Colonic mucosa (tissue), 4 donors: ENCODE measurements at regions not wholly inside any gene's neighbourhood (a gene's known extent, or its start where the extent isn't known, plus 50 kb on each side); places are given as distances from the start of the nearest gene placed in this dataset.
"Not testable (repeated sequence)": the region's sequence is repeated elsewhere in the genome, so short reads cannot be mapped to it uniquely, and the experiment has no call there.

ENCODE experiments used
- DNase-seq: peaks from one replicate; pipeline ENCODE4 v3.0.0-alpha.2; 2020
- H3K27ac ChIP-seq: fragments of 200-600 bp; one replicate; pipeline ENCODE4 v1.8.0; 2021
- H3K27me3 ChIP-seq: fragments of 200-600 bp; one replicate; pipeline ENCODE4 v1.8.0; 2021
- H3K36me3 ChIP-seq: fragments of 200-600 bp; one replicate; pipeline ENCODE4 v1.8.0; 2021
- H3K4me1 ChIP-seq: fragments of 200-600 bp; one replicate; pipeline ENCODE4 v1.8.0; 2021; ENCODE audit warnings: mild to moderate bottlenecking
- H3K4me3 ChIP-seq: fragments of 200-600 bp; one replicate; pipeline ENCODE4 v1.8.0; 2021
- H3K9ac ChIP-seq, 2 donors: one replicate each; pipeline ENCODE4 v1.7.0; 2013; ENCODE audit warnings: control low read depth in 2 of 2, low read depth in 2 of 2, low read length in 2 of 2
- H3K9me3 ChIP-seq: fragments of 200-600 bp; one replicate; pipeline ENCODE4 v1.8.0; 2021
- intact Hi-C: fragments of 100-400 bp; cut with DNase I; formaldehyde crosslinking; loops from one replicate; pipeline ENCODE4 v1.14.1; 2022
- TF ChIP-seq, protein P1 (sequence below): fragments of 200-600 bp; IDR thresholded peaks from one replicate; pipeline ENCODE4 v1.8.0; 2022; ENCODE audit warnings: antibody characterized with exemption, mild to moderate bottlenecking
- donor health status: healthy.
- donor health status: DM: no; HTN: no; CAD: no.
- donor health status: DM: no; HTN: no; CAD: no.

DNA sequence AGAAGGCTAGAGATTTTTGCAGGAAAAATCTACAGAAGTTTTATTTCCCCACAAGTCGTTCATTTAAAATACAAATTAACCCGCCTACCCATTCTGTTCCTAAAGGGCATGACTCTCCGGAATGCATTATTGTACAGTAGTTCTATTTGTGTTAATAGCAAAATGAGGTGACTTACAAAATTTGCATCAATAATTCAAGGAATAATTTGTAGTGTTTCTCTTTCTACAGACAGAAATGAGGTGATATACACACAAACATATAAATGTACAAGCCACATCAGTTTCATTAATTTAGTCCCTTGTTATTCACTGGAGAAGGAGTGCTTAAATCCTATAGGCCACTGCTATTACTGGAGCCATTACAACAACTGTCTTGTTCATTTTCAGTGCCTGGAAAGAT, 501.3 kb upstream of the DIAPH2 start:
- no peak for DNase-seq
- Histone ChIP-seq H3K27me3 (no peaks in the 10 kb centered on the region), H3K4me1 (no peaks in the 10 kb centered on the region), H3K36me3 (no peaks in the 10 kb centered on the region), H3K4me3 (no peak overlapping the region), H3K27ac (no peak overlapping the region), H3K9ac (no peak overlapping the region), H3K9me3 (no peaks in the 10 kb centered on the region)
- intact Hi-C loops = no loop called here
- TF ChIP-seq, protein P1, sequence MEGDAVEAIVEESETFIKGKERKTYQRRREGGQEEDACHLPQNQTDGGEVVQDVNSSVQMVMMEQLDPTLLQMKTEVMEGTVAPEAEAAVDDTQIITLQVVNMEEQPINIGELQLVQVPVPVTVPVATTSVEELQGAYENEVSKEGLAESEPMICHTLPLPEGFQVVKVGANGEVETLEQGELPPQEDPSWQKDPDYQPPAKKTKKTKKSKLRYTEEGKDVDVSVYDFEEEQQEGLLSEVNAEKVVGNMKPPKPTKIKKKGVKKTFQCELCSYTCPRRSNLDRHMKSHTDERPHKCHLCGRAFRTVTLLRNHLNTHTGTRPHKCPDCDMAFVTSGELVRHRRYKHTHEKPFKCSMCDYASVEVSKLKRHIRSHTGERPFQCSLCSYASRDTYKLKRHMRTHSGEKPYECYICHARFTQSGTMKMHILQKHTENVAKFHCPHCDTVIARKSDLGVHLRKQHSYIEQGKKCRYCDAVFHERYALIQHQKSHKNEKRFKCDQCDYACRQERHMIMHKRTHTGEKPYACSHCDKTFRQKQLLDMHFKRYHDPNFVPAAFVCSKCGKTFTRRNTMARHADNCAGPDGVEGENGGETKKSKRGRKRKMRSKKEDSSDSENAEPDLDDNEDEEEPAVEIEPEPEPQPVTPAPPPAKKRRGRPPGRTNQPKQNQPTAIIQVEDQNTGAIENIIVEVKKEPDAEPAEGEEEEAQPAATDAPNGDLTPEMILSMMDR = no peak

DNA sequence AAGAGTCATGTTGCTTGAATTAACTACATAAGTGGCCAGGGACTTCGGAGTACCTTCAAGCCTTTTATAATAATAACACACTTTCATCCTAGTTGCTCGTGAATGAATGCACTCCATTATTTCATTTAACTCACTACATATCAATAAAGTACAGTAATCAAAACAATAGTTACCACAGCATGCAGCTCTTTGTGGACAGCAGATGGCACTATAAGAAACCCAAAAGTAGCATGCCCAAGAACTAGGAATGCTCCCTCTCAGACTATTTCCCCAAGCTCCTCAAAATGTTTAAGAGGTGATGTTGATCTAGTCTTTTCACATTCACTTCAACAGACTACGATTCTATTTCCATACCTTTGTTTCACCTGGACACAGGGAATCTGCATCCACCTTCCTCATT, 500.8 kb upstream of the DIAPH2 start:
- H3K4me1 ChIP-seq = no peaks in the 10 kb centered on the region
- no peaks in the 10 kb centered on the region for H3K9me3 ChIP-seq
- TF ChIP-seq, protein P1 = no peak
- H3K9ac ChIP-seq = no peak overlapping the region
- H3K27ac ChIP-seq = no peak overlapping the region
- intact Hi-C loops = no loop called here
- H3K4me3 ChIP-seq = no peak overlapping the region
- no peaks in the 10 kb centered on the region for H3K27me3 ChIP-seq
- DNase-seq = no peak
- no peaks in the 10 kb centered on the region for H3K36me3 ChIP-seq

DNA sequence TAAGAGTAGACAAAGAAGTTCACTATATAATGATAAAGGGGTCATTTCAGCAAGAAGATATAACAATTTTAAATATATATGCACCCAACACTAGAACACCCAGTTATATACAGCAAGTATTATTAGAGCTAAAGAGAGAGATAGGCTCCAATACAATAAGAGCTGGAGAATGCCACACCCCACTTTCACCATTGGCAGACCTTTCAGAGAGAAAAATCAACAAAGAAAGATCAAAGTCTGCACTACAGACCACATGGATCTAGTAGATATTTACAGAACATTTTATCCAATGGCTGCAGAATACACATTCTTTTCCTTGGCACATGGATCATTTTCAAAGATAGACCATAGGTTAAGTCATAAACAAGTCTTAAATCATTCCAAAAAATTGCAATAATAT, 479.7 kb upstream of the DIAPH2 start:
- intact Hi-C loops = no loop called here
- Histone ChIP-seq H3K27ac (no peak overlapping the region), H3K27me3 (no peaks in the 10 kb centered on the region), H3K9me3 (no peaks in the 10 kb centered on the region), H3K9ac (no peak overlapping the region), H3K36me3 (no peaks in the 10 kb centered on the region), H3K4me1 (no peaks in the 10 kb centered on the region), H3K4me3 (no peak overlapping the region)
- TF ChIP-seq, protein P1 = no peak
- DNase-seq = no peak

DNA sequence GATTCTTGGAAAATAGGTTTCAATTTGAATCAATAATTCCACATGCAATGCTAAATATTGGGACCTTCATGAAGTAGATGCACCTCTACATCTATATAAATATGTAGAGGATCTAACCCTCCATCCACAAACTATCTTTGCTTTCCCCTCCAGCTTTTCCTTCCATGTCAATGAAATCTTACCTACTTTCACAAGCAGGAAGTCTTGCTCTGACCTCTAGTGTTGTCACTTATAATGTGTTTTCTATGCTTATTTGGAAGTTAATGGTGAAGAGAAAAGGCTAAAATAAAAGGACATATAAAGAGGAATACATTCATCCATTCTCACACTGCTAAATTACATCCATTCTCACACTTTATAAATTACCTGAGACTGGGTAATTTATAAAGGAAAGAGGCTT, 472.7 kb upstream of the DIAPH2 start:
- H3K27ac ChIP-seq = no peak overlapping the region
- H3K4me1 ChIP-seq = no peaks in the 10 kb centered on the region
- H3K27me3 ChIP-seq = no peaks in the 10 kb centered on the region
- H3K4me3 ChIP-seq = no peak overlapping the region
- no peaks in the 10 kb centered on the region for H3K36me3 ChIP-seq
- no peak overlapping the region for H3K9ac ChIP-seq
- TF ChIP-seq, protein P1 = no peak
- H3K9me3 ChIP-seq = no peaks in the 10 kb centered on the region
- intact Hi-C loops = no loop called here
- DNase-seq = no peak

DNA sequence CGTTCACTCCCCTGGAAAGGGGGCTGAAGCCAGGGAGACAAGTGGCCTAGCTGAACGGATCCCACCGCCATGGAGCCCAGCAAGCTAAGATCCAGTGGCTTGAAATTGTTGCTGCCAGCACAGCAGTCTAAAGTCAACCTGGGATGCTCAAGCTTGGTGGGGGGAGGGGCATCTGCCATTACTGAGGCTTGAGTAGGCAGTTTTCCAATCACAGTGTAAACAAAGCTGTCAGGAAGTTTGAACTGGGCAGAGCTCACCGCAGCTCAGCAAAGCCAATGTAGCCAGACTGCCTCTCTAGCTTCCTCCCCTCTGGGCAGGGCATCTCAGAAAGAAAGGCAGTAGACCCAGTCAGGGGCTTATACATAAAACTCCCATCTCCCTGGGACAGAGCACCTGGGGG, 470.0 kb upstream of the DIAPH2 start:
- DNase-seq, H3K27ac ChIP-seq, intact Hi-C loops, H3K36me3 ChIP-seq, H3K9ac ChIP-seq, H3K4me3 ChIP-seq, H3K9me3 ChIP-seq, H3K27me3 ChIP-seq, H3K4me1 ChIP-seq: not testable (repeated sequence)

DNA sequence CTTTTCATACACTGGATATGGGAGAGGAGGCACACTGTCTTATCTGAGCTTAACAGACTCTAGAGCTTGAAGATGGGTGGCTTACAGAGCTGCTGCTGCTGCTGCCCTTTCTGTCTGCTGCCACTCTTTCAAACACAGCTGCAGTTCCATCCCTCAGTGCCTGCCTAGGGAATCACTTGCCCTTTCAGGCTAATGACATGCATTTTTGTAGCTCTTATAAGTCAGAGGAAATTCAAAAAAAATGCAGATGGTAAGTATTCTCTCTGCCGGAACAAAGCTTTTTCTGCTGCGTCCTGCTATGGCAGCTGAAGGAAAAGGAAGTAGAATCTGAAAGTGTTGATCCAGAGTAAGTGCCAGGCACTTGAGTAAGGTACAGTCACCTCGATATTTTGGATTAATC, 460.4 kb upstream of the DIAPH2 start:
- Histone ChIP-seq H3K4me1 (no peaks in the 10 kb centered on the region), H3K36me3 (no peaks in the 10 kb centered on the region)
- intact Hi-C loops = no loop called here

More for the DNA sequence above, 460.4 kb upstream of the DIAPH2 start:
- TF ChIP-seq, protein P1 = no peak
- Histone ChIP-seq H3K9me3 (no peaks in the 10 kb centered on the region), H3K4me3 (no peak overlapping the region), H3K27ac (no peak overlapping the region), H3K27me3 (no peaks in the 10 kb centered on the region), H3K9ac (no peak overlapping the region)
- no peak for DNase-seq
